ENCODE measurements at regions not wholly inside any gene's neighbourhood (a gene's known extent, or its start where the extent isn't known, plus 50 kb on each side); places are given as distances from the start of the nearest gene placed in this dataset.

DNA sequence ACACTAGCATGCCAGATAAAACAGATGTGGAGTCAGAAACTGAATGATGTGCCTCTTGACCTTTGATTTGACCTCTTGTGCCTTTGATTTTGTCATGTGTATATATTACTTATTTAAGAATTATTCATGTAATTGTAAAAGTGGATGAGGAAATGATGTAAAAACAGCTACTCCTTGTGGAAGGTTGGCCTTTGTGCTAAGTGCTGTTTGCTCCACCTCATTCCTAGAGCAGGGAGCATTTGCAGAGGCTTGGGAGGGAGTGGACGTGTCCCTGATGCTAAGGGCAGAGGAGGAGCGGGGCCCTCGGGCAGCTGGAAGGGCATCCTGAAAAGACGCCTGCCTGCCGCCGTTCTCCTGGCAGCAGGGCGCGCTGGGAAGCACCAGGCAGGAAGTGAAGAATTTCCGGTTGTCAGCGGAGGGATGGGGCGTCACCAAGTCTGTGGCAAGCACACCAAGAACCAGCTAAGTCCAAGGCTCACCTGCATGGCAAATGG, 197.6 kb upstream of the ZNF32 start (continued):
- TF ChIP-seq MAFK (IDR thresholded peaks at IDR 0.05; ENCODE audit: low read depth, low read length) (no peak), RAD21 (IDR thresholded peaks at IDR 0.05 in 1 of 2, conservative IDR thresholded peaks at IDR 0.05 in 1 of 2; ENCODE audit: low read depth in 2 of 2, low read length in 2 of 2) (no peak)

Data from H1 (cell line).